ENCODE measurements at regions not wholly inside any gene's neighbourhood (a gene's known extent, or its start where the extent isn't known, plus 50 kb on each side); places are given as distances from the start of the nearest gene placed in this dataset.

- TF ChIP-seq RAD21 (IDR thresholded peaks at IDR 0.05; ENCODE audit: low read length) (no peak), MXI1 (IDR thresholded peaks at IDR 0.05; ENCODE audit: borderline replicate concordance, low read depth, low read length) (no peak), POLR2A (IDR thresholded peaks at IDR 0.05; ENCODE audit: low read depth, low read length) (no peak), BHLHE40 (IDR thresholded peaks at IDR 0.05; ENCODE audit: low read depth, low read length) (no peak), CEBPB (IDR thresholded peaks at IDR 0.05; ENCODE audit: low read depth, low read length) (no peak)
- TF ChIP-seq, protein P1, sequence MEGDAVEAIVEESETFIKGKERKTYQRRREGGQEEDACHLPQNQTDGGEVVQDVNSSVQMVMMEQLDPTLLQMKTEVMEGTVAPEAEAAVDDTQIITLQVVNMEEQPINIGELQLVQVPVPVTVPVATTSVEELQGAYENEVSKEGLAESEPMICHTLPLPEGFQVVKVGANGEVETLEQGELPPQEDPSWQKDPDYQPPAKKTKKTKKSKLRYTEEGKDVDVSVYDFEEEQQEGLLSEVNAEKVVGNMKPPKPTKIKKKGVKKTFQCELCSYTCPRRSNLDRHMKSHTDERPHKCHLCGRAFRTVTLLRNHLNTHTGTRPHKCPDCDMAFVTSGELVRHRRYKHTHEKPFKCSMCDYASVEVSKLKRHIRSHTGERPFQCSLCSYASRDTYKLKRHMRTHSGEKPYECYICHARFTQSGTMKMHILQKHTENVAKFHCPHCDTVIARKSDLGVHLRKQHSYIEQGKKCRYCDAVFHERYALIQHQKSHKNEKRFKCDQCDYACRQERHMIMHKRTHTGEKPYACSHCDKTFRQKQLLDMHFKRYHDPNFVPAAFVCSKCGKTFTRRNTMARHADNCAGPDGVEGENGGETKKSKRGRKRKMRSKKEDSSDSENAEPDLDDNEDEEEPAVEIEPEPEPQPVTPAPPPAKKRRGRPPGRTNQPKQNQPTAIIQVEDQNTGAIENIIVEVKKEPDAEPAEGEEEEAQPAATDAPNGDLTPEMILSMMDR (conservative IDR thresholded peaks at IDR 0.05; ENCODE audit: low read depth, low read length), result no peak
These were observed 1047.3 kb downstream of the PCDH18 start for GRCh38 chr4:136484996-136485395.

Data from IMR-90 (cell line).